Heart left ventricle (tissue), 16 donors: ENCODE measurements at regions not wholly inside any gene's neighbourhood (a gene's known extent, or its start where the extent isn't known, plus 50 kb on each side); places are given as distances from the start of the nearest gene placed in this dataset.

Experiments
- ATAC-seq, 4 donors: fragments of 200-7000 bp; cut with Tn5 transposase; one replicate each; pipeline ENCODE4 v1.9.1; 2020 to 2022; ENCODE audit warnings: moderate library complexity in 4 of 4, mild to moderate bottlenecking in 3 of 4, moderate number of reproducible peaks in 1 of 4
- DNase-seq, 5 donors: peaks; one replicate each; pipeline ENCODE4 v3.0.0-alpha.2; 2020
- H3K27ac ChIP-seq, 12 donors: fragments of 200-600 bp; sonication (generic) in 4 of 12; one replicate each; pipeline versions ENCODE4 v1.5.0 to v1.8.0; 2016 to 2022; ENCODE audit warnings: mild to moderate bottlenecking in 2 of 12
- H3K27me3 ChIP-seq, 9 donors: fragments of 200-600 bp; sonication (generic) in 2 of 9; one replicate each; pipeline versions ENCODE4 v1.5.1 to v1.8.0; 2016 to 2022; ENCODE audit warnings: mild to moderate bottlenecking in 3 of 9
- H3K36me3 ChIP-seq, 9 donors: fragments of 200-600 bp; sonication (generic) in 2 of 9; one replicate each; pipeline versions ENCODE4 v1.5.0 to v1.8.0; 2018 to 2022; ENCODE audit warnings: mild to moderate bottlenecking in 2 of 9
- H3K4me1 ChIP-seq, 12 donors: fragments of 200-600 bp; sonication (generic) in 4 of 12; one replicate each; pipeline versions ENCODE4 v1.5.0 to v1.8.0; 2016 to 2022; ENCODE audit warnings: mild to moderate bottlenecking in 3 of 12
- H3K4me3 ChIP-seq, 12 donors: fragments of 200-600 bp; sonication (generic) in 4 of 12; one replicate each; pipeline versions ENCODE4 v1.5.0 to v1.8.0; 2017 to 2022; ENCODE audit warnings: mild to moderate bottlenecking in 9 of 12, moderate library complexity in 4 of 12
- H3K9me3 ChIP-seq, 12 donors: fragments of 200-600 bp; sonication (generic) in 4 of 12; one replicate each; pipeline versions ENCODE4 v1.5.0 to v1.8.0; 2016 to 2022; ENCODE audit warnings: mild to moderate bottlenecking in 1 of 12
- CTCF ChIP-seq, 12 donors: fragments of 200-600 bp; sonication (generic) in 4 of 12; IDR thresholded peaks; one replicate each; pipeline versions ENCODE4 v1.5.0 to v1.8.0; 2018 to 2022; ENCODE audit warnings: antibody characterized with exemption in 12 of 12, mild to moderate bottlenecking in 5 of 12
- POLR2A ChIP-seq, 2 donors: fragments of 450-650 bp; IDR thresholded peaks; one replicate each; pipeline ENCODE4 v1.6.1; 2017; ENCODE audit warnings: antibody characterized with exemption in 2 of 2, mild to moderate bottlenecking in 2 of 2, moderate library complexity in 2 of 2
- whole genome bisulfite sequencing, 4 donors: extraction: QIAGEN DNeasy Blood & Tissue Kit in 2 of 4; methylation state at CpG; one replicate each; pipeline versions ENCODE4 v1.1.5 to v1.1.7; 2013 to 2018; 5-methylcytosine and 5-hydroxymethylcytosine counted together
- intact Hi-C, 10 donors: fragments of 100-400 bp; cut with DNase I; formaldehyde crosslinking; loops; one replicate each; pipeline versions ENCODE4 v1.11.1 to v1.14.2; 2022
- donor health status: ischemic (EF 13 %, LVEDD 7.1; RV severe dilation, severe dysfunction).
- donor health status: healthy with polysubstance abuse.
- donor health status: DM: no; HTN: yes; CAD: no.
- donor health status: DM: no; HTN: no; CAD: no.
- donor health status: ischemic (EF 25% LVEDD 6.9; RV normal size, moderate dysfunction).
- donor health status: ischemic (EF 25% LVEDD 5.7; RV mildly dilated, moderate dysfunction).
- donor health status: healthy.
- donor health status: DM: yes; HTN: yes; CAD: no.
- donor health status: ischemic (EF 35%, LVEDD 5.7; RV mildly dilated, moderate dysfunction).
- donor health status: nonischemic (EF 11% LVEDD 7.7; RV severe dilation, severe dysfunction).
- donor health status: DM: yes; HTN: yes; CAD: no.
- donor health status: PGD.
- donor health status: ischemic (EF 29% LVEDD 5.4; RV normal size, mild dysfunction).
- donor health status: nonischemic (EF 23%, LVEDD 6.1; RV moderate dilation, normal function).

DNA sequence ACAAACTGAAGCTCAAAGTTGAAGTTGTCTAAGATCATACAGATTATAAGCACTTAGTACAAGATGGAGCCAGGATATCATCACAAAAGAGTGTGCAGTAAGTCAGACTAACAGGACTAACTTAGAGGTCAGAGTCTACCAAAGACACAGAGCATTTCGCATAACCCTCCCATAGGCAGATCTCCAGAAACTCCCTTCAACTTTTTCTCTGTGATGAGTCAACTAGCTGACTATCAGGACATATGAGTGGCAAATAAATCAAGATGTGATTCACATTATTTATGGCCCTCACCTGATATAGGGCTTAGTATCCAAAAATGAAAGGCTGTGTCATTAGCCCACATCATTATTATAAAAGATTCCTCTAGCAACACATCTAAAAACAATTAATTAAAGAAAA lies 484.6 kb downstream of the GALC start:
- Histone ChIP-seq H3K9me3 (no peaks in the 10 kb centered on the region), H3K27ac (no peak overlapping the region), H3K4me1 (no peaks in the 10 kb centered on the region), H3K4me3 (no peak overlapping the region), H3K36me3 (no peaks in the 10 kb centered on the region), H3K27me3 (no peaks in the 10 kb centered on the region)
- no peak for TF ChIP-seq CTCF (IDR thresholded peaks at IDR 0.05)
- no peak for TF ChIP-seq POLR2A (IDR thresholded peaks at IDR 0.05)
- 42 to 94% (median 89%) methylated on average over 1 of the region's 1 CpG for WGBS, 4 donors
- intact Hi-C loops, result loop anchor here in 1 of 10 donors (5.0 kb wide), 1 partner anchor 531 kb away; no protein-coding TSS in a partner anchor
- ATAC-seq (no peak), DNase-seq (no peak)

DNA sequence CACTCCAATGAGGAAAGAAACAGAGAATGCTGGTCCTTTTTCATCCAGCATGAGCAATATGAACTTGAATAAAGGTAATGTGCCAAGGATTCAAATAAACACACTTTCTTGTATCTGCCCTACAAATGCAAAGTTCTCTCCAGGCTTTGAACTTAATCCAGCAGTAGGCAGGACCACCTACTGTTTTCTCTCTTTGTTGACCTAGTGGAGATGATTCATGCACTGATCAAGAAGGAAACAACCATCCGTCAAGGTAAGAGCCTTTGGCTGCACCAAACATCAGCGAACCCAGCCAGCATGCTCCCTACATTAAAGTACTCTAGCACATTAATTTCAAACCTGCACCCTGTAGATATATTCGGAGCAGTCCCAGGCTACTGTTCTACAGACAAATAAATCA lies 489.3 kb downstream of the GALC start:
- Histone ChIP-seq H3K4me3 (no peak overlapping the region), H3K27me3 (no peaks in the 10 kb centered on the region), H3K9me3 (no peaks in the 10 kb centered on the region), H3K4me1 (no peaks in the 10 kb centered on the region), H3K27ac (no peak overlapping the region), H3K36me3 (no peaks in the 10 kb centered on the region)
- 76 to 81% (median 77%) methylated on average over 3 of the region's 3 CpGs for WGBS, 4 donors
- ATAC-seq, result no peak
- TF ChIP-seq POLR2A (IDR thresholded peaks at IDR 0.05) (no peak), CTCF (IDR thresholded peaks at IDR 0.05) (no peak)
- no peak for DNase-seq
- intact Hi-C loops, result no loop called here

GRCh38 chr14:87497301-87497700 lies 495.7 kb downstream of the GALC start:
- intact Hi-C loops, result no loop called here
- no peak overlapping the region for H3K4me3 ChIP-seq
- DNase-seq (no peak), ATAC-seq (no peak)
- no peaks in the 10 kb centered on the region for H3K27me3 ChIP-seq
- no peaks in the 10 kb centered on the region for H3K9me3 ChIP-seq
- no peak overlapping the region for H3K27ac ChIP-seq
- no peaks in the 10 kb centered on the region for H3K36me3 ChIP-seq
- WGBS, 4 donors, result 49 to 62% (median 57%) methylated on average over 3 of the region's 3 CpGs
- no peaks in the 10 kb centered on the region for H3K4me1 ChIP-seq
- TF ChIP-seq POLR2A (IDR thresholded peaks at IDR 0.05) (no peak), CTCF (IDR thresholded peaks at IDR 0.05) (no peak)

DNA sequence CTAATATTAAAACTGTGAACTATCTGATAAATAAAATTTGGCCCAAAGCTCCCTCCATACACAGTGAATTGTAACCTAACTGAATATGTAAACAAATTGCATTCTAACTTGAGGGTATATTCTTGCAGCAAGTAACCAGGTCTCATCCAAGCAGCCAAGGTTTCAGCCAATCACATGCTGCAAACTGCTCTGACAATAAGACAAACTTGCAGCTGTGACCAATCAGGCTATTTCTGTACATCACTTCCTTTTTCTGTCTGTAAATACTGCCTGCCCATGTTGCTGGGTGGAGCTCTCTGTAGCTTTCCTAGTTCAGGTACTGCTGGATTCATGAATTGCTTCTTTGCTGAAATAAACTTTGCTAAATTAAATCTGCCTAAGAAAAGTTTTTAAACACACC lies 499.0 kb downstream of the GALC start:
- DNase-seq (no peak), ATAC-seq (no peak)
- Histone ChIP-seq H3K4me1 (no peaks in the 10 kb centered on the region), H3K4me3 (no peak overlapping the region), H3K36me3 (no peaks in the 10 kb centered on the region), H3K9me3 (no peaks in the 10 kb centered on the region), H3K27me3 (no peaks in the 10 kb centered on the region), H3K27ac (no peak overlapping the region)
- intact Hi-C loops, result no loop called here
- no peak for TF ChIP-seq POLR2A (IDR thresholded peaks at IDR 0.05)
- TF ChIP-seq CTCF (IDR thresholded peaks at IDR 0.05), result no peak
